GM12878 (cell line): ENCODE measurements at regions not wholly inside any gene's neighbourhood (a gene's known extent, or its start where the extent isn't known, plus 50 kb on each side); places are given as distances from the start of the nearest gene placed in this dataset.

Source experiments
- ATAC-seq: fragments of 200-7000 bp; cut with Tn5 transposase; 3 replicates; pipeline ENCODE4 v1.9.1; 2020; ENCODE audit warnings: mild to moderate bottlenecking, moderate library complexity
- BruUV-seq: library from RNA; stranded (reverse); fragments of 400-500 nt; replicated peaks from 2 replicates; lab custom pipeline; 2021; lab: Mats Ljungman, UMichigan
- CTCF ChIA-PET: fragments of 300-600 bp; sonication (Branson Sonifier 250); formaldehyde crosslinking; extraction: SDS; loops from one replicate; lab custom pipeline; 2021; ENCODE audit warnings: inconsistent platforms; lab: Yijun Ruan, JAX
- POLR2A ChIA-PET: fragments of 350-600 bp; formaldehyde crosslinking; extraction: SDS; loops from one replicate; lab custom pipeline; 2021; ENCODE audit warnings: inconsistent platforms; lab: Charles Lee
- RAD21 ChIA-PET: fragments of 300-600 bp; sonication (Branson Sonifier 250); formaldehyde crosslinking; loops from one replicate; lab custom pipeline; 2023; ENCODE audit warnings: antibody characterized with exemption; ENCODE audit not compliant: unreplicated experiment; lab: Charles Lee
- SMC1A ChIA-PET: fragments of 300-600 bp; sonication (Branson Sonifier 250); formaldehyde crosslinking; loops from one replicate; lab custom pipeline; 2023; ENCODE audit not compliant: unreplicated experiment, uncharacterized antibody; lab: Charles Lee
- DNase-seq: peaks from one replicate; pipeline ENCODE4 v3.0.0-alpha.2; 2011; ENCODE audit warnings: low read depth, low spot score
- FAIRE-seq: peaks from 3 replicates; lab custom pipeline; 2011; peaks lifted over from hg19 to GRCh38; lab: Jason Lieb, UNC
- H2AFZ ChIP-seq: 2 replicates; pipeline ENCODE4 v1.6.0; 2011; ENCODE audit warnings: low read depth, low read length, control low read depth; ENCODE audit not compliant: control insufficient read depth
- H3K27ac ChIP-seq: 2 replicates; pipeline ENCODE4 v1.5.1; 2011; ENCODE audit warnings: control low read depth; ENCODE audit not compliant: control insufficient read depth, insufficient read depth
- H3K27me3 ChIP-seq, 2 experiments: replicated peaks in 1 of 2; 2 replicates each; pipeline versions ENCODE4 v1.6.0 to v1.6.1; 2011; ENCODE audit warnings: low read length in 1 of 2; ENCODE audit not compliant: control insufficient read depth in 2 of 2, insufficient read depth in 2 of 2
- H3K36me3 ChIP-seq, 2 experiments: 2 replicates each; pipeline ENCODE4 v1.5.1; 2011; ENCODE audit warnings: low read length in 1 of 2; ENCODE audit not compliant: control insufficient read depth in 2 of 2, insufficient read depth in 2 of 2
- H3K4me1 ChIP-seq: 2 replicates; pipeline ENCODE4 v1.6.1; 2011; ENCODE audit warnings: mild to moderate bottlenecking, low read length, moderate library complexity, mixed read lengths; ENCODE audit not compliant: control insufficient read depth, insufficient read depth
- H3K4me2 ChIP-seq: 2 replicates; pipeline ENCODE4 v1.6.0; 2011; ENCODE audit warnings: control low read depth; ENCODE audit not compliant: control insufficient read depth, insufficient read depth
- H3K4me3 ChIP-seq: fragments of 200-600 bp; sonication (generic); 2 replicates; pipeline ENCODE4 v1.5.1; 2016
- H3K79me2 ChIP-seq: 2 replicates; pipeline ENCODE4 v1.6.0; 2011; ENCODE audit warnings: low read length; ENCODE audit not compliant: control insufficient read depth, insufficient read depth
- H3K9ac ChIP-seq: 2 replicates; pipeline ENCODE4 v1.8.0; 2011; ENCODE audit warnings: low read length, control low read depth, mixed read lengths; ENCODE audit not compliant: control insufficient read depth, insufficient read depth
- H3K9me3 ChIP-seq: replicated peaks from 3 replicates; pipeline ENCODE4 v1.5.1; 2011; ENCODE audit warnings: mild to moderate bottlenecking, low read length; ENCODE audit not compliant: control insufficient read depth, insufficient read depth
- H4K20me1 ChIP-seq: 2 replicates; pipeline ENCODE4 v1.6.0; 2011; ENCODE audit not compliant: control insufficient read depth, insufficient read depth
- BHLHE40 ChIP-seq, 2 experiments: fragments of 450-650 bp in 1 of 2; IDR thresholded peaks; 2 replicates each; pipeline ENCODE4 v1.6.1; 2011 to 2017; ENCODE audit warnings: low read depth in 2 of 2, borderline replicate concordance in 1 of 2, improper control_type of control experiment in 1 of 2, low read length in 1 of 2, mild to moderate bottlenecking in 1 of 2
- CBX3 ChIP-seq: fragments of 200-600 bp; sonication (generic); IDR thresholded peaks from 2 replicates; pipeline ENCODE4 v1.6.1; 2016; ENCODE audit warnings: low read depth, borderline replicate concordance
- CEBPB ChIP-seq, 2 experiments: fragments of 150-350 bp in 1 of 2; IDR thresholded peaks; 2 replicates each; pipeline ENCODE4 v1.6.1; 2012 to 2014; ENCODE audit warnings: low read depth in 2 of 2, low read length in 2 of 2, borderline replicate concordance in 1 of 2, inconsistent platforms in 1 of 2
- PAX5 ChIP-seq: IDR thresholded peaks from 2 replicates; pipeline ENCODE4 v1.6.1; 2011; ENCODE audit warnings: low read depth, low read length, borderline replicate concordance
- WGBS: methylation state at CpG from one replicate; pipeline ENCODE4 v1.1.6; 2016; ENCODE audit warnings: low lambda C conversion rate; ENCODE audit not compliant: insufficient replicate concordance, insufficient coverage; ENCODE audit errors: missing lambda C conversion rate; 5-methylcytosine and 5-hydroxymethylcytosine counted together
- in situ Hi-C: fragments of 300-500 bp; cut with MboI; formaldehyde crosslinking; loops from 9 replicates; pipeline ENCODE4 v1.14.3; 2018; ENCODE audit warnings: mixed read lengths
- intact Hi-C: fragments of 100-400 bp; cut with micrococcal nuclease; formaldehyde crosslinking; loops from one replicate; pipeline ENCODE4 v1.14.2; 2022; ENCODE audit not compliant: unreplicated experiment
- TF ChIP-seq, protein P1 (sequence below): fragments of 450-650 bp; conservative IDR thresholded peaks from 2 replicates; pipeline ENCODE4 v1.6.1; 2017; ENCODE audit warnings: mild to moderate bottlenecking, moderate library complexity
- TF ChIP-seq, protein P2 (sequence below): fragments of 450-650 bp; formaldehyde crosslinking; IDR thresholded peaks from 2 replicates; pipeline ENCODE4 v1.4.0; 2020; ENCODE audit warnings: mild to moderate bottlenecking, moderate library complexity

DNA sequence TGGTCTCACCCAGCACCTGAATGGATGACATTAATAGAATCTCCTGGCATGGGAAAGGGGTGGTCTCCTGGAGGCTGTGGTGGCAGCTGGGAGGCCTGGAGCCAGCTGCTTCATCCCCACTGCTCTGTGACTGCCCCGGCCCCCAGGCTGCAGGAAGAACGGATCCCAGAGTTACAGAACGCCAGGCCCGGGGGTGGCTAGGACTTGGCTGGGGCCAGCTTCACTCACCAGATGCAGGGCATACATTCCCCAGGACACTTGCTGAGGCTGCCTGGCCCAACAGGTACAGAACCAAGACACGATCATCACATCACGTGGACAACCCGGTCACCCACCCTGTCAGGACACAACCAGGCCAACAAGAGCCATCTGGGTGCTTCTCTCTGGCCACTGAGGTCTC is 178.6 kb upstream of the SALL3 start:
- no peaks in the 10 kb centered on the region for H3K79me2 ChIP-seq
- no peak overlapping the region for H3K27ac ChIP-seq
- H3K36me3 ChIP-seq = no peaks in the 10 kb centered on the region
- intact Hi-C loops = no loop called here
- CTCF ChIA-PET = no interaction called here
- BruUV-seq = no TSS peak
- H3K9ac ChIP-seq = no peak overlapping the region
- DNase-seq (no peak), FAIRE-seq (no peak), ATAC-seq (no peak)
- H4K20me1 ChIP-seq = no peaks in the 10 kb centered on the region
- H3K9me3 ChIP-seq = no peaks in the 10 kb centered on the region; the same call in 2 of the 3 replicates
- POLR2A ChIA-PET = no interaction called here
- 9% methylated on average over 7 of the region's 7 CpGs for WGBS
- in situ Hi-C loops = no loop called here
- SMC1A ChIA-PET = no interaction called here
- H3K4me2 ChIP-seq = no peak overlapping the region
- no peak overlapping the region for H2AFZ ChIP-seq
- RAD21 ChIA-PET = no interaction called here
- TF ChIP-seq PAX5 = no peak
- TF ChIP-seq CBX3 = no peak
- no peak for TF ChIP-seq BHLHE40 (IDR thresholded peaks at IDR 0.05; ENCODE audit: borderline replicate concordance in 1 of 2, low read depth in 2 of 2, low read length in 1 of 2)
- TF ChIP-seq CEBPB (IDR thresholded peaks at IDR 0.05; ENCODE audit: borderline replicate concordance in 1 of 2, low read depth in 2 of 2, low read length in 2 of 2) = no peak
- TF ChIP-seq, protein P1, sequence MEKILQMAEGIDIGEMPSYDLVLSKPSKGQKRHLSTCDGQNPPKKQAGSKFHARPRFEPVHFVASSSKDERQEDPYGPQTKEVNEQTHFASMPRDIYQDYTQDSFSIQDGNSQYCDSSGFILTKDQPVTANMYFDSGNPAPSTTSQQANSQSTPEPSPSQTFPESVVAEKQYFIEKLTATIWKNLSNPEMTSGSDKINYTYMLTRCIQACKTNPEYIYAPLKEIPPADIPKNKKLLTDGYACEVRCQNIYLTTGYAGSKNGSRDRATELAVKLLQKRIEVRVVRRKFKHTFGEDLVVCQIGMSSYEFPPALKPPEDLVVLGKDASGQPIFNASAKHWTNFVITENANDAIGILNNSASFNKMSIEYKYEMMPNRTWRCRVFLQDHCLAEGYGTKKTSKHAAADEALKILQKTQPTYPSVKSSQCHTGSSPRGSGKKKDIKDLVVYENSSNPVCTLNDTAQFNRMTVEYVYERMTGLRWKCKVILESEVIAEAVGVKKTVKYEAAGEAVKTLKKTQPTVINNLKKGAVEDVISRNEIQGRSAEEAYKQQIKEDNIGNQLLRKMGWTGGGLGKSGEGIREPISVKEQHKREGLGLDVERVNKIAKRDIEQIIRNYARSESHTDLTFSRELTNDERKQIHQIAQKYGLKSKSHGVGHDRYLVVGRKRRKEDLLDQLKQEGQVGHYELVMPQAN = no peak
- TF ChIP-seq, protein P2, sequence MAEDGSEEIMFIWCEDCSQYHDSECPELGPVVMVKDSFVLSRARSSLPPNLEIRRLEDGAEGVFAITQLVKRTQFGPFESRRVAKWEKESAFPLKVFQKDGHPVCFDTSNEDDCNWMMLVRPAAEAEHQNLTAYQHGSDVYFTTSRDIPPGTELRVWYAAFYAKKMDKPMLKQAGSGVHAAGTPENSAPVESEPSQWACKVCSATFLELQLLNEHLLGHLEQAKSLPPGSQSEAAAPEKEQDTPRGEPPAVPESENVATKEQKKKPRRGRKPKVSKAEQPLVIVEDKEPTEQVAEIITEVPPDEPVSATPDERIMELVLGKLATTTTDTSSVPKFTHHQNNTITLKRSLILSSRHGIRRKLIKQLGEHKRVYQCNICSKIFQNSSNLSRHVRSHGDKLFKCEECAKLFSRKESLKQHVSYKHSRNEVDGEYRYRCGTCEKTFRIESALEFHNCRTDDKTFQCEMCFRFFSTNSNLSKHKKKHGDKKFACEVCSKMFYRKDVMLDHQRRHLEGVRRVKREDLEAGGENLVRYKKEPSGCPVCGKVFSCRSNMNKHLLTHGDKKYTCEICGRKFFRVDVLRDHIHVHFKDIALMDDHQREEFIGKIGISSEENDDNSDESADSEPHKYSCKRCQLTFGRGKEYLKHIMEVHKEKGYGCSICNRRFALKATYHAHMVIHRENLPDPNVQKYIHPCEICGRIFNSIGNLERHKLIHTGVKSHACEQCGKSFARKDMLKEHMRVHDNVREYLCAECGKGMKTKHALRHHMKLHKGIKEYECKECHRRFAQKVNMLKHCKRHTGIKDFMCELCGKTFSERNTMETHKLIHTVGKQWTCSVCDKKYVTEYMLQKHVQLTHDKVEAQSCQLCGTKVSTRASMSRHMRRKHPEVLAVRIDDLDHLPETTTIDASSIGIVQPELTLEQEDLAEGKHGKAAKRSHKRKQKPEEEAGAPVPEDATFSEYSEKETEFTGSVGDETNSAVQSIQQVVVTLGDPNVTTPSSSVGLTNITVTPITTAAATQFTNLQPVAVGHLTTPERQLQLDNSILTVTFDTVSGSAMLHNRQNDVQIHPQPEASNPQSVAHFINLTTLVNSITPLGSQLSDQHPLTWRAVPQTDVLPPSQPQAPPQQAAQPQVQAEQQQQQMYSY (CRISPR knock-in tag) = no peak
- no peaks in the 10 kb centered on the region for H3K27me3 ChIP-seq
- H3K4me1 ChIP-seq = no peaks in the 10 kb centered on the region
- no peak overlapping the region for H3K4me3 ChIP-seq
